Panc1 (cell line): ENCODE measurements at regions not wholly inside any gene's neighbourhood (a gene's known extent, or its start where the extent isn't known, plus 50 kb on each side); places are given as distances from the start of the nearest gene placed in this dataset.
A peak's percentile ranks its signal among the peaks of the same experiment; 100 is the strongest.

ENCODE experiments used
- ATAC-seq: fragments of 200-7000 bp; cut with Tn5 transposase; 2 replicates; pipeline ENCODE4 v1.9.1; 2020; ENCODE audit warnings: mild to moderate bottlenecking, moderate library complexity
- BruUV-seq: library from RNA; stranded (reverse); fragments of 400-500 nt; replicated peaks from 2 replicates; lab custom pipeline; 2021; lab: Mats Ljungman, UMichigan
- CTCF ChIA-PET: fragments of 300-600 bp; sonication (Branson Sonifier 250); formaldehyde crosslinking; loops from one replicate; lab custom pipeline; 2022; ENCODE audit warnings: antibody characterized with exemption; lab: Charles Lee
- POLR2A ChIA-PET: fragments of 300-600 bp; sonication (Branson Sonifier 250); formaldehyde crosslinking; loops from one replicate; lab custom pipeline; 2022; ENCODE audit warnings: antibody characterized with exemption; lab: Charles Lee
- DNase-seq: peaks from one replicate; pipeline ENCODE4 v3.0.0-alpha.2; 2010; ENCODE audit warnings: low read depth, low spot score
- H3K27ac ChIP-seq: 2 replicates; pipeline ENCODE4 v1.5.1; 2011; ENCODE audit warnings: mild to moderate bottlenecking, low read length, inconsistent platforms
- H3K27me3 ChIP-seq: fragments of 200-500 bp; sonication (Bioruptor generic); 2 replicates; pipeline ENCODE4 v1.6.0; 2014; ENCODE audit warnings: low read length, inconsistent platforms; ENCODE audit not compliant: control insufficient read depth, insufficient read depth
- H3K36me3 ChIP-seq: fragments of 200-500 bp; sonication (Bioruptor generic); 2 replicates; pipeline ENCODE4 v1.5.1; 2014; ENCODE audit warnings: inconsistent platforms, mild to moderate bottlenecking, low read length, moderate library complexity; ENCODE audit not compliant: control insufficient read depth, insufficient read depth
- H3K4me1 ChIP-seq: 2 replicates; pipeline ENCODE4 v1.5.1; 2011; ENCODE audit warnings: inconsistent platforms, mild to moderate bottlenecking, low read length, moderate library complexity; ENCODE audit not compliant: control insufficient read depth, insufficient read depth
- H3K4me3 ChIP-seq, 2 experiments: 2 replicates each; pipeline ENCODE4 v1.5.1; 2011 to 2012; ENCODE audit warnings: low read depth in 2 of 2, low read length in 2 of 2, mild to moderate bottlenecking in 2 of 2, inconsistent platforms in 1 of 2, moderate library complexity in 1 of 2
- H3K9me3 ChIP-seq: fragments of 200-500 bp; sonication (Bioruptor generic); 2 replicates; pipeline ENCODE4 v1.5.1; 2014; ENCODE audit warnings: low read depth, mild to moderate bottlenecking, inconsistent platforms, low read length, moderate library complexity; ENCODE audit not compliant: control insufficient read depth, insufficient read depth
- CTCF ChIP-seq: fragments of 450-650 bp; IDR thresholded peaks from 2 replicates; pipeline ENCODE4 v1.5.1; 2017; ENCODE audit warnings: mild to moderate bottlenecking
- POLR2AphosphoS5 ChIP-seq: IDR thresholded peaks from 2 replicates; pipeline ENCODE4 v1.6.1; 2012; ENCODE audit warnings: mild to moderate bottlenecking, low read depth, low read length, moderate library complexity
- REST ChIP-seq, 2 experiments: IDR thresholded peaks; 2 replicates each; pipeline ENCODE4 v1.6.1; 2011 to 2012; ENCODE audit warnings: low read depth in 2 of 2, control low read depth in 1 of 2, low read length in 1 of 2, mild to moderate bottlenecking in 1 of 2, moderate library complexity in 1 of 2; ENCODE audit not compliant: insufficient read depth in 1 of 2
- SIN3A ChIP-seq: IDR thresholded peaks from 2 replicates; pipeline ENCODE4 v1.6.1; 2012; ENCODE audit warnings: low read depth, mild to moderate bottlenecking, low read length, moderate library complexity, borderline replicate concordance; ENCODE audit not compliant: insufficient read depth
- TCF7L2 ChIP-seq: IDR thresholded peaks from 2 replicates; pipeline ENCODE4 v1.6.1; 2011; ENCODE audit warnings: mild to moderate bottlenecking, low read depth, low read length, inconsistent platforms
- in situ Hi-C: cut with HindIII; loops from 2 replicates; pipeline ENCODE4 v1.10.0; 2016; ENCODE audit warnings: low sequenced_read_pairs, low pct_unique_long_range_greater_than_20kb
- intact Hi-C: fragments of 100-400 bp; cut with micrococcal nuclease; formaldehyde crosslinking; loops from one replicate; pipeline ENCODE4 v1.10.0; 2022; ENCODE audit not compliant: unreplicated experiment

- Histone ChIP-seq H3K36me3 (no peaks in the 10 kb centered on the region), H3K4me3 (no peak overlapping the region), H3K4me1 (peaks cover 16% of the 10 kb centered on the region), H3K27me3 (no peaks in the 10 kb centered on the region), H3K9me3 (no peaks in the 10 kb centered on the region), H3K27ac (0 out of 2 replicates have a peak overlapping the region, but pooled peaks have one; percentile 15)
- TF ChIP-seq POLR2AphosphoS5 (no peak), TCF7L2 (no peak), SIN3A (no peak), CTCF (peak; percentile 25)
- no peak for DNase-seq
- POLR2A ChIA-PET: no interaction called here
- CTCF ChIA-PET: no interaction called here
- in situ Hi-C loops: no loop called here
- BruUV-seq: no TSS peak
- no peak for ATAC-seq
- intact Hi-C loops: no loop called here
These were observed 390.4 kb downstream of the ARHGEF28 start for GRCh38 chr5:74016373-74016772.

- H3K9me3 ChIP-seq: no peaks in the 10 kb centered on the region
- H3K27me3 ChIP-seq: no peaks in the 10 kb centered on the region
- CTCF ChIA-PET: no interaction called here
- in situ Hi-C loops (no loop called here), intact Hi-C loops (no loop called here)
- BruUV-seq: no TSS peak
- no peak overlapping the region for H3K4me3 ChIP-seq
- no peak overlapping the region for H3K27ac ChIP-seq
- no peaks in the 10 kb centered on the region for H3K36me3 ChIP-seq
- DNase-seq: no peak
- TF ChIP-seq REST (IDR thresholded peaks at IDR 0.05; ENCODE audit: insufficient read depth in 1 of 2, low read depth in 2 of 2, low read length in 1 of 2) (no peak), SIN3A (no peak), POLR2AphosphoS5 (no peak), CTCF (no peak), TCF7L2 (no peak)
- H3K4me1 ChIP-seq: peaks cover 16% of the 10 kb centered on the region
- no peak for ATAC-seq
- POLR2A ChIA-PET: interaction anchor here (0.7 kb wide), 1 partner anchor 15 kb away, joined by 15 read pairs; no protein-coding TSS in a partner anchor
These were observed 389.7 kb downstream of the ARHGEF28 start for GRCh38 chr5:74015716-74016115.
